ENCODE measurements at regions not wholly inside any gene's neighbourhood (a gene's known extent, or its start where the extent isn't known, plus 50 kb on each side); places are given as distances from the start of the nearest gene placed in this dataset.
A peak's percentile ranks its signal among the peaks of the same experiment; 100 is the strongest.

DNA sequence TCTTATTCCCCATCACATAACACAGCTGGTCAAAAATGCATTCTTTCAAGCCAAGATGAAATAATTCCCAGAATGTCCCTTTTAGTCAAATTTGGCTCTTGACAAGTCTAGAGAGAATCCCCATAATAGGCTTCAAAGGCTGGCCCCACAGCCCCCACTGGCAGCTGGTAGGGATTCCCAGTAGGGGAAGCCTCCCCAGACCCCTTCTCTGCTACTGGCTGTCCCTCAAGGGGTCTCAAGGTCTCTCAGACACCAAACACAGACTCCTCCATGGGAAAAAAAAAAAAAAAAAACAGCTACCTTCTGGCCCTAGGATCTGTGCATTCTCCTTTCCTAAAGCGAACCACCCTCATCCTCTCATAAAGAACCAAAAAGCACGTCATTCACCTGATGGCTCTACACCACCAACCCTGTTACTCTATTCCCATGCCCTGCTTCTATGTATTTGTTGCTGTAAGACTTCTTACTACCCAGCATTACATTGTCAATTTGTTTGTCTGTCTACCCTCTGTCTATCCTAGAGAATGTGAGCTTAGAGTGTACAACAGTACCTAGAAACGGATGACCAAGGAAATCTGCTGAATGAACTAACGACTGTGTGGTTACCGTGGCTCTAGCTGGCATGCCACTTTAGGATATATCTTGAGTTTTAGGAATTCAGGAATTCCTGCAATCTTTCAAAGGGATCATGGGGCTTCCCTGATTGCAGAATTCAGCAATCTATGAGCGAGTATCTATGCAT, 164.1 kb upstream of the NSMCE3 start:
- ChIA-PET POLR2A (ENCODE audit: partially characterized antibody) (no interaction called here), CTCF (ENCODE audit: partially characterized antibody) (no interaction called here)
- Histone ChIP-seq H3K4me1 (ENCODE audit: insufficient read depth, low read length) (no peaks in the 10 kb centered on the region), H3K9me3 (ENCODE audit: control insufficient read depth in 1 of 2, low read length in 2 of 2) (no peaks in the 10 kb centered on the region), H3K27me3 (ENCODE audit: insufficient read depth, low read length) (no peaks in the 10 kb centered on the region), H3K27ac (ENCODE audit: low read depth, low read length) (no peak overlapping the region), H3K4me3 (ENCODE audit: low read length in 2 of 2) (no peak overlapping the region), H3K36me3 (ENCODE audit: insufficient read depth, low read length) (no peaks in the 10 kb centered on the region)
- Mint-ChIP-seq H3K4me1 (no peaks in the 10 kb centered on the region), H3K36me3 (no peaks in the 10 kb centered on the region), H3K9me3 (peaks cover 0 to 5% (median 0%) of the 10 kb centered on the region in 8 donors), H3K27ac (no peak overlapping the region), H3K27me3 (peaks cover 4 to 22% of the 10 kb centered on the region in 2 donors), H3K4me3 (no peak overlapping the region)
- intact Hi-C loops (cut with micrococcal nuclease), result no loop called here
- DNase-seq, result no peak

DNA sequence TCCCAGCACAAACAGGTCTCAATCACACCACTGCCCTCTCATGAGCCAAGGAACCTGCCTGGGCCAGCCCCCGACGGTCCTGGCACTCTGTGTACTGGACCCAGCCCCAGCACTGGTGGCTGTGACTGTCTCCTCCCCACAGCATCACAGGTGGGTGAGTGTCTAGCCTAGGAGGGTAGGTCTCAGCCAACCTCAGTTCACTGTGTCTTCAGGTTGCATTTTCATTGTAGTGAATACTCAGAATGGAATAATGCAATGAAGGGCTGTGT, 163.4 kb upstream of the NSMCE3 start:
- Histone ChIP-seq H3K9me3 (ENCODE audit: control insufficient read depth in 1 of 2, low read length in 2 of 2) (no peaks in the 10 kb centered on the region), H3K4me1 (ENCODE audit: insufficient read depth, low read length) (no peaks in the 10 kb centered on the region), H3K27ac (ENCODE audit: low read depth, low read length) (no peak overlapping the region), H3K4me3 (ENCODE audit: low read length in 2 of 2) (no peak overlapping the region), H3K36me3 (ENCODE audit: insufficient read depth, low read length) (no peaks in the 10 kb centered on the region), H3K27me3 (ENCODE audit: insufficient read depth, low read length) (no peaks in the 10 kb centered on the region)
- intact Hi-C loops (cut with micrococcal nuclease), result no loop called here
- ChIA-PET CTCF (ENCODE audit: partially characterized antibody) (no interaction called here), POLR2A (ENCODE audit: partially characterized antibody) (no interaction called here)
- H3K27ac Mint-ChIP-seq, result no peak overlapping the region
- no peak overlapping the region for H3K4me3 Mint-ChIP-seq
- peaks cover 4 to 22% of the 10 kb centered on the region in 2 donors for H3K27me3 Mint-ChIP-seq
- no peak for DNase-seq
- H3K9me3 Mint-ChIP-seq, result peaks cover 0 to 5% (median 0%) of the 10 kb centered on the region in 8 donors
- H3K4me1 Mint-ChIP-seq, result no peaks in the 10 kb centered on the region
- no peaks in the 10 kb centered on the region for H3K36me3 Mint-ChIP-seq

DNA sequence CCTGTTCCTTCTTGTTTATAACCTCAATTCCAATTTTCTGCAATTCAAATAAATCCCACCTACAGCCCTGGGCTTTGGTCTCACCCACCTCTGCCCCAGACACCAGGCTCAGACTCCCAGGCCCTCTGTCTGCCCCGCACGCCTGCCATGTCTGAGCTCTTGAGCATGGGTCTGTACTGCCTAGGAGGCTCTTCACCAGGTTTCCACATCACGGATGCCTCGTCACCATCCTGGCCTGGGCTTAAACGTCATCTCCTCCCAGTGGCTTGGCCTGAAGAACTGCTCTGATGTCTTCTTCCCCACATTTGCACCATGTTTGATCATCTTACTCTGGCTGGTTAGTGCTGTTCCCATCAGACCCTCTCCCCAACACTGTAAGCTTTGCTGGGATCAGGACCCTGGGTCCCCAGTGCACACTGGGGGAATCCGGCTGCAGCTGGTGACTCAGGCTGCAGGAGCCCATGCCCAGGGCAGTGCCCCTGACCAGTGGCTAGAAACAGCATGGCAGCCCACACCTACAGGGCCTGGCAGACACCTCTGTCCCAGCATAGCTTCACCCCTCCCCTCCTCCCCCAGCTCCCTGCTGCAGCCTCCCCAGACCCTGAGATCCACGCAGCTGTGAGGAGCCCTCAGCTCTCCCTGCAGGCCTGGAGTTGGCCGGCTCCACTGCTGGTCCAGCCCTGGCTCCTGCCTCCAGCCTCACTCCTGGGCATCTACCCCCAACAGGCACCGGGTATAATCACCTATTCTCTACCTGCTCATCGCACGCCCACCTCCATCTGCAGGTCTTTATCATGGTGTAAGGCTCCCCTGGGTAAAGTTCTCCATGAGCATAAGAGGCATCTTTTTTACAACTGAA, 162.8 kb upstream of the NSMCE3 start:
- intact Hi-C loops (cut with micrococcal nuclease), result no loop called here
- Histone ChIP-seq H3K4me1 (ENCODE audit: insufficient read depth, low read length) (no peaks in the 10 kb centered on the region), H3K9me3 (ENCODE audit: control insufficient read depth in 1 of 2, low read length in 2 of 2) (no peaks in the 10 kb centered on the region), H3K27ac (ENCODE audit: low read depth, low read length) (no peak overlapping the region), H3K36me3 (ENCODE audit: insufficient read depth, low read length) (no peaks in the 10 kb centered on the region), H3K4me3 (ENCODE audit: low read length in 2 of 2) (no peak overlapping the region), H3K27me3 (ENCODE audit: insufficient read depth, low read length) (no peaks in the 10 kb centered on the region)
- Mint-ChIP-seq H3K27me3 (peaks cover 4 to 24% of the 10 kb centered on the region in 2 donors), H3K4me1 (no peaks in the 10 kb centered on the region), H3K4me3 (no peak overlapping the region), H3K36me3 (no peaks in the 10 kb centered on the region), H3K9me3 (peaks cover 0 to 5% (median 0%) of the 10 kb centered on the region in 8 donors), H3K27ac (no peak overlapping the region)
- DNase-seq, result no peak
- POLR2A ChIA-PET (ENCODE audit: partially characterized antibody), result no interaction called here
- CTCF ChIA-PET (ENCODE audit: partially characterized antibody), result no interaction called here

GRCh38 chr15:29430831-29431230, 161.2 kb upstream of the NSMCE3 start:
- no peak for DNase-seq
- no peak overlapping the region for H3K4me3 ChIP-seq (ENCODE audit: low read length in 2 of 2)
- CTCF ChIA-PET (ENCODE audit: partially characterized antibody), result no interaction called here
- Mint-ChIP-seq H3K4me1 (no peaks in the 10 kb centered on the region), H3K36me3 (no peaks in the 10 kb centered on the region), H3K27me3 (peaks cover 7 to 24% of the 10 kb centered on the region in 2 donors), H3K4me3 (no peak overlapping the region), H3K27ac (no peak overlapping the region), H3K9me3 (peaks cover 0 to 5% (median 0%) of the 10 kb centered on the region in 8 donors)
- H3K9me3 ChIP-seq (ENCODE audit: control insufficient read depth in 1 of 2, low read length in 2 of 2), result no peaks in the 10 kb centered on the region
- H3K27ac ChIP-seq (ENCODE audit: low read depth, low read length), result no peak overlapping the region
- intact Hi-C loops (cut with micrococcal nuclease), result no loop called here
- no peaks in the 10 kb centered on the region for H3K4me1 ChIP-seq (ENCODE audit: insufficient read depth, low read length)
- POLR2A ChIA-PET (ENCODE audit: partially characterized antibody), result no interaction called here
- H3K27me3 ChIP-seq (ENCODE audit: insufficient read depth, low read length), result no peaks in the 10 kb centered on the region
- no peaks in the 10 kb centered on the region for H3K36me3 ChIP-seq (ENCODE audit: insufficient read depth, low read length)

- H3K27ac ChIP-seq (ENCODE audit: low read depth, low read length), result no peak overlapping the region
- no peaks in the 10 kb centered on the region for H3K4me1 ChIP-seq (ENCODE audit: insufficient read depth, low read length)
- Mint-ChIP-seq H3K4me3 (no peak overlapping the region), H3K27ac (peak overlapping the region in 1 of 7 donors; percentile 44), H3K4me1 (no peaks in the 10 kb centered on the region), H3K9me3 (peaks cover 0 to 5% (median 0%) of the 10 kb centered on the region in 8 donors), H3K36me3 (no peaks in the 10 kb centered on the region), H3K27me3 (peaks cover 7 to 24% of the 10 kb centered on the region in 2 donors)
- DNase-seq, result no peak
- no peaks in the 10 kb centered on the region for H3K27me3 ChIP-seq (ENCODE audit: insufficient read depth, low read length)
- intact Hi-C loops (cut with micrococcal nuclease), result no loop called here
- H3K9me3 ChIP-seq (ENCODE audit: control insufficient read depth in 1 of 2, low read length in 2 of 2), result no peaks in the 10 kb centered on the region
- ChIA-PET POLR2A (ENCODE audit: partially characterized antibody) (no interaction called here), CTCF (ENCODE audit: partially characterized antibody) (no interaction called here)
- no peaks in the 10 kb centered on the region for H3K36me3 ChIP-seq (ENCODE audit: insufficient read depth, low read length)
- H3K4me3 ChIP-seq (ENCODE audit: low read length in 2 of 2), result no peak overlapping the region
Observed at GRCh38 chr15:29430124-29430523, 160.5 kb upstream of the NSMCE3 start.

- Mint-ChIP-seq H3K4me1 (no peaks in the 10 kb centered on the region), H3K27me3 (peaks cover 7 to 24% of the 10 kb centered on the region in 2 donors), H3K36me3 (no peaks in the 10 kb centered on the region), H3K27ac (no peak overlapping the region), H3K9me3 (peaks cover 0 to 5% (median 0%) of the 10 kb centered on the region in 8 donors), H3K4me3 (no peak overlapping the region)
- H3K9me3 ChIP-seq (ENCODE audit: control insufficient read depth in 1 of 2, low read length in 2 of 2), result no peaks in the 10 kb centered on the region
- intact Hi-C loops (cut with micrococcal nuclease), result no loop called here
- H3K27ac ChIP-seq (ENCODE audit: low read depth, low read length), result no peak overlapping the region
- no peaks in the 10 kb centered on the region for H3K36me3 ChIP-seq (ENCODE audit: insufficient read depth, low read length)
- CTCF ChIA-PET (ENCODE audit: partially characterized antibody), result no interaction called here
- no peaks in the 10 kb centered on the region for H3K4me1 ChIP-seq (ENCODE audit: insufficient read depth, low read length)
- H3K27me3 ChIP-seq (ENCODE audit: insufficient read depth, low read length), result no peaks in the 10 kb centered on the region
- no peak for DNase-seq
- H3K4me3 ChIP-seq (ENCODE audit: low read length in 2 of 2), result no peak overlapping the region
- POLR2A ChIA-PET (ENCODE audit: partially characterized antibody), result no interaction called here
Observed at GRCh38 chr15:29429584-29429983, 160.0 kb upstream of the NSMCE3 start.

GRCh38 chr15:29428925-29429573, 159.4 kb upstream of the NSMCE3 start:
- Histone ChIP-seq H3K4me1 (ENCODE audit: insufficient read depth, low read length) (no peaks in the 10 kb centered on the region), H3K27ac (ENCODE audit: low read depth, low read length) (no peak overlapping the region), H3K36me3 (ENCODE audit: insufficient read depth, low read length) (no peaks in the 10 kb centered on the region), H3K27me3 (ENCODE audit: insufficient read depth, low read length) (no peaks in the 10 kb centered on the region), H3K4me3 (ENCODE audit: low read length in 2 of 2) (no peak overlapping the region), H3K9me3 (ENCODE audit: control insufficient read depth in 1 of 2, low read length in 2 of 2) (no peaks in the 10 kb centered on the region)
- Mint-ChIP-seq H3K27me3 (peaks cover 7 to 20% of the 10 kb centered on the region in 2 donors), H3K4me3 (no peak overlapping the region), H3K27ac (no peak overlapping the region), H3K9me3 (peaks cover 0 to 5% (median 1%) of the 10 kb centered on the region in 8 donors), H3K36me3 (no peaks in the 10 kb centered on the region), H3K4me1 (no peaks in the 10 kb centered on the region)
- DNase-seq, result no peak
- CTCF ChIA-PET (ENCODE audit: partially characterized antibody), result no interaction called here
- POLR2A ChIA-PET (ENCODE audit: partially characterized antibody), result no interaction called here
- intact Hi-C loops (cut with micrococcal nuclease), result no loop called here

Measured in CD4-positive, alpha-beta memory T cell (primary cell).